Mesothelial cell of epicardium (in vitro differentiated cells): ENCODE measurements at regions not wholly inside any gene's neighbourhood (a gene's known extent, or its start where the extent isn't known, plus 50 kb on each side); places are given as distances from the start of the nearest gene placed in this dataset.

Experiments used
- DNase-seq, 2 experiments: peaks; one replicate each; pipeline ENCODE4 v3.0.0; 2021; ENCODE audit warnings: low spot score in 2 of 2; ENCODE audit not compliant: unreplicated experiment in 2 of 2
- H3K27ac Mint-ChIP-seq: 2 replicates; pipeline ENCODE4 v1.8.0; 2021; ENCODE audit warnings: mixed read lengths
- H3K27me3 Mint-ChIP-seq: 2 replicates; pipeline ENCODE4 v1.8.0; 2021; ENCODE audit warnings: low read depth, mixed read lengths
- H3K36me3 Mint-ChIP-seq: 2 replicates; pipeline ENCODE4 v1.8.0; 2021; ENCODE audit warnings: mixed read lengths
- H3K4me1 Mint-ChIP-seq: 2 replicates; pipeline ENCODE4 v1.8.0; 2021; ENCODE audit warnings: mixed read lengths
- H3K4me3 Mint-ChIP-seq: 2 replicates; pipeline ENCODE4 v1.8.0; 2021; ENCODE audit warnings: mild to moderate bottlenecking, moderate library complexity, mixed read lengths
- H3K9me3 Mint-ChIP-seq: 2 replicates; pipeline ENCODE4 v1.8.0; 2021; ENCODE audit warnings: mixed read lengths
- CTCF ChIP-seq: fragments of 200-600 bp; sonication (generic); IDR thresholded peaks from one replicate; pipeline ENCODE4 v1.5.0; 2021; ENCODE audit warnings: antibody characterized with exemption; ENCODE audit not compliant: unreplicated experiment

GRCh38 chr7:69038915-69039314, 559.4 kb upstream of the AUTS2 start:
- Mint-ChIP-seq H3K9me3 (peaks cover 22% of the 10 kb centered on the region), H3K27ac (no peak overlapping the region), H3K4me1 (no peaks in the 10 kb centered on the region), H3K36me3 (no peaks in the 10 kb centered on the region), H3K4me3 (no peak overlapping the region), H3K27me3 (peaks cover 6% of the 10 kb centered on the region)
- no peak for TF ChIP-seq CTCF
- DNase-seq = no peak

DNA sequence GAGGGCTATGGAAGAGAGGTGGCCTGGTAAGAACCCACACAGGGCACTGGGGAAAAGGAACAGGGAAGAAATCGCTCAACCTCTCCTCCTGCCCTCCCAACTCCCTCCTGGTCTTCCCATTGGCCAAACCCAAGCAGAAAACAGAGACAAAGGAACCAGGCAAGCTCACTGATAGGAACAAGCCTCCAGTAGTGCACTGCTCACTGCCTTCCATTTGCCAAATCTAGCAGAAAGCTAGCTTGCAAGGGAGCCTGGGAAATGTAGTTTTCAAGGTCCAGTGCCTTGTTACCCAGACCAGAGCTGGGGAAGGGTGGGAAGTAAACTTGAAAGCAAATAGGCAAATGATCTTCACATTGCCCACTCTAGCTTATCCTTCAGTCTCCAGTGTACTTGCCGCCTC, 556.1 kb upstream of the AUTS2 start:
- H3K27ac Mint-ChIP-seq = no peak overlapping the region
- peaks cover 3% of the 10 kb centered on the region for H3K4me1 Mint-ChIP-seq
- no peak for TF ChIP-seq CTCF
- no peak overlapping the region for H3K4me3 Mint-ChIP-seq
- peaks cover 2% of the 10 kb centered on the region for H3K36me3 Mint-ChIP-seq
- H3K27me3 Mint-ChIP-seq = peaks cover 5% of the 10 kb centered on the region
- peaks cover 31% of the 10 kb centered on the region for H3K9me3 Mint-ChIP-seq
- no peak for DNase-seq

GRCh38 chr7:69047151-69047754, 551.0 kb upstream of the AUTS2 start:
- DNase-seq = no peak
- peaks cover 13% of the 10 kb centered on the region for H3K4me1 Mint-ChIP-seq
- H3K27ac Mint-ChIP-seq = no peak overlapping the region
- H3K4me3 Mint-ChIP-seq = no peak overlapping the region
- peaks cover 3% of the 10 kb centered on the region for H3K27me3 Mint-ChIP-seq
- no peak for TF ChIP-seq CTCF
- H3K36me3 Mint-ChIP-seq = peaks cover 2% of the 10 kb centered on the region
- H3K9me3 Mint-ChIP-seq = peaks cover 31% of the 10 kb centered on the region

- Mint-ChIP-seq H3K27ac (no peak overlapping the region), H3K36me3 (peaks cover 2% of the 10 kb centered on the region)
Observed at GRCh38 chr7:69049326-69049725, 548.9 kb upstream of the AUTS2 start.

GRCh38 chr7:69052447-69052846, 545.8 kb upstream of the AUTS2 start:
- H3K9me3 Mint-ChIP-seq = peaks cover 13% of the 10 kb centered on the region
- DNase-seq = no peak
- H3K4me1 Mint-ChIP-seq = peaks cover 6% of the 10 kb centered on the region
- no peaks in the 10 kb centered on the region for H3K36me3 Mint-ChIP-seq
- peaks cover 4% of the 10 kb centered on the region for H3K27me3 Mint-ChIP-seq
- no peak overlapping the region for H3K27ac Mint-ChIP-seq
- no peak for TF ChIP-seq CTCF
- H3K4me3 Mint-ChIP-seq = no peak overlapping the region

More at GRCh38 chr7:69049326-69049725, 548.9 kb upstream of the AUTS2 start:
- Mint-ChIP-seq H3K4me3 (no peak overlapping the region), H3K27me3 (peaks cover 3% of the 10 kb centered on the region), H3K4me1 (peaks cover 13% of the 10 kb centered on the region), H3K9me3 (peaks cover 17% of the 10 kb centered on the region)
- DNase-seq = no peak
- no peak for TF ChIP-seq CTCF

- DNase-seq = no peak
- Mint-ChIP-seq H3K36me3 (no peaks in the 10 kb centered on the region), H3K27ac (no peak overlapping the region), H3K9me3 (peaks cover 23% of the 10 kb centered on the region), H3K4me3 (no peak overlapping the region), H3K4me1 (no peaks in the 10 kb centered on the region), H3K27me3 (no peaks in the 10 kb centered on the region)
- TF ChIP-seq CTCF = no peak
Observed at GRCh38 chr7:69060516-69060915, 537.8 kb upstream of the AUTS2 start.
